ENCODE measurements at regions not wholly inside any gene's neighbourhood (a gene's known extent, or its start where the extent isn't known, plus 50 kb on each side); places are given as distances from the start of the nearest gene placed in this dataset.

DNA sequence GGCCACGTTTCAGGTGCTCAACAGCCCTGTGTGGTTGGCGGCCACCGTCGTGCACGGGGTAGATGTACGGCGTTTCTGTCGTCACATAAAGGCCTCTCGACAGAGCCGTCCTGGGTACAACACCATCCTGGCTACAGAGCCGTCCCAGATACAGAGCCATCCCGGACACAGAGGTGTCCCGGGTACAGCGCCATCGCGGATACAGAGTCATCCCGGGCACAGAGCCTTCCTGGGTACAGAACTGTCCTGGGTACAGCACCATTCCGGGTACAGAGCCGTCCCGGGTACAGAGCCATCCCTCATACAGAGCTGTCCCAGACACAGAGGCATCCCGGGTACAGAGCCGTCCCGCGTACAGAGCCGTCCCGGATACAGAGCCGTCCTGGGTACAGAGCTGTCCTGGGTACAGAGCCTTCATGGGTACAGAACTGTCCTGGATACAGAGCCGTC is 222.7 kb upstream of the SOX1 start:
- Mint-ChIP-seq H3K9me3 (peaks cover 0 to 8% (median 3%) of the 10 kb centered on the region in 3 donors), H3K36me3 (no peaks in the 10 kb centered on the region), H3K27ac (no peak overlapping the region), H3K4me1 (no peaks in the 10 kb centered on the region), H3K4me3 (no peak overlapping the region), H3K27me3 (no peaks in the 10 kb centered on the region)

DNA sequence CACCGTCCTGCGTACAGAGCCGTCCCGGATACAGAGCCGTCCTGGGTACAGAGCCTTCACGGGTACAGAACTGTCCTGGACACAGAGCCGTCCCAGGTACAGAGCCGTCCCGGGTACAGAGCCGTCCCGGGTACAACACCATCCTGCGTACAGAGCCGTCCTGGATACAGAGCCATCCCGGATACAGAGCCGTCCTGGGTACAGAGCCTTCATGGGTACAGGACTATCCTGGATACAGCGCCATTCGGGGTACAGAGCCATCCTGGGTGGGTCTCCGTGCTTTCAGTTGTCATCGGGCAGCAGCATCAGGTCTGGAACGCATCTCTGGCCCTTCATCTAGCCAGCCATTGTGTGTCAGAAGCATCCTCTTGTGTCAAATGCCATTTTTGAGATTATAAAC is 222.3 kb upstream of the SOX1 start:
- Mint-ChIP-seq H3K4me3 (no peak overlapping the region), H3K9me3 (peaks cover 0 to 8% (median 3%) of the 10 kb centered on the region in 3 donors), H3K27me3 (no peaks in the 10 kb centered on the region), H3K4me1 (no peaks in the 10 kb centered on the region), H3K36me3 (no peaks in the 10 kb centered on the region), H3K27ac (no peak overlapping the region)

DNA sequence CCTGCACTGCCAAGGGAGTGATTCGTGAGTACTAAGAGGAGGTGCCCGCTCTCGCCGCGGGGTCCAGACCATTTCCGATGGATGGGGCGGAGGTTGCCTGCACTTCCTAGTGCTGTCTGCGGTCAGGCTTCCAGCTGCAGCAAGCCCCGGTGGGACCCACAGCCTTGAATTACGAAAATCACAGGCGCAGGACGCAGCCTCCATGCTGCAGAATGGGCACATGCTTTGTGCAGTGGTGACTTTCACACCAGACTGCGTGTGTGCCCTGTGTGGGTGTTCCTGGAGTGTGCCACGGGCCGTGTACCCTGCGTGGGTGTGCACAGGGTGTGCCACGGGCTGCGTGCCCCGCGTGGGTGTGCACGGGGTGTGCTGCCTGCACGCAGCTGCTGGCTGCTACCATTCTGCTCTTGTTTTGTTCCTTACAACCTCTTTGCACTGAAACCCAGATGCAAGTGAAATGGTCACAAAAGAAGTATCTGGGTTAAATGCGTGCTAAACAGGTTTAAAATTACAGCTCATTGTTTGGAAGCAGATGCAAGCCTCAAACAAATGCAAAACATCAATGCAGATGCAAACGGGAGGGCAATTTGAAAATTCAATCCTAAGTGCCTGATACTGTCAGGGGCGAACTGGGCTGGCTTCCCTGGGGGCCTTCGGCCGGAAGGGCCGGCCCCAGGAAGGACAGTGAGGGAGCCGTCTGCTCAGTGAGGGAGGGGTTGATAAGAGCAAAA is 221.2 kb upstream of the SOX1 start:
- Mint-ChIP-seq H3K27ac (no peak overlapping the region), H3K4me1 (no peaks in the 10 kb centered on the region), H3K27me3 (no peaks in the 10 kb centered on the region), H3K9me3 (peaks cover 0 to 8% (median 3%) of the 10 kb centered on the region in 3 donors), H3K4me3 (no peak overlapping the region), H3K36me3 (no peaks in the 10 kb centered on the region)

DNA sequence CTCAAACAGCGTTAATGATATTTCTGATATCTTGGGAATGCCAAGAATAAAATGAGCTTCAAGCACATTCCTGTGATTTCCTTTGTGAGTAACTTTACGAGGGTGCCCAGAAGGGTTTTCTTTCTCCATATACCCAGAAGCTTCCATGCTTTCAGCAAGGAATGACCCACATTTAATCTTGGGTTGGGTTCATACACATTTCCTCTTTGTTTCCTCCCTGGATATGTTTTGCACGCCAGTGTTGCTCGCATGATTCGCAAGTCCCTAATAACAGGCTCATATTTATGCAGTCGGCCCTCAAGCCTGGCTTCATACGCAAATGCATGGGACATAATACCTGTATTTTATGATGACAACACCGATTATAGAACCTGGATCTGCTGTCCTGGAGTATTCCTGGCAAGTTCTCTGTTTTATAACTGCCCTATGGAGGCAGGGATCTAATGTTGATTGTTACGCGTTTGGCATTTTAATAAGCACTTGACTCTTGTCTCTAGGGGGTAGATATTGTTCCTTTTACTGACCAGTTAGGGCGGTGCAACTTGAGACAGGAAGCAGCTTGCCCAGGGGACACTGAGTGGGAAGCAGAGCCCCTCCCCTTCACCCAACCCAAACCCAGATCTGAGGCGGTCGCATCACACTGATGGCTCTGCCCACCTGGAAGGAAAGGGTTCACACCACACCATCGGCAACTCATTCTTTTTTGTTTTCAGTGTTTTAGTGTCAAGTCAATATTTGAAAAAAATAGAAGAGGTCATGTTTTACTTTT is 220.4 kb upstream of the SOX1 start:
- Mint-ChIP-seq H3K9me3 (peaks cover 0 to 8% (median 3%) of the 10 kb centered on the region in 3 donors), H3K36me3 (no peaks in the 10 kb centered on the region), H3K4me1 (no peaks in the 10 kb centered on the region), H3K27me3 (no peaks in the 10 kb centered on the region), H3K4me3 (no peak overlapping the region), H3K27ac (no peak overlapping the region)

DNA sequence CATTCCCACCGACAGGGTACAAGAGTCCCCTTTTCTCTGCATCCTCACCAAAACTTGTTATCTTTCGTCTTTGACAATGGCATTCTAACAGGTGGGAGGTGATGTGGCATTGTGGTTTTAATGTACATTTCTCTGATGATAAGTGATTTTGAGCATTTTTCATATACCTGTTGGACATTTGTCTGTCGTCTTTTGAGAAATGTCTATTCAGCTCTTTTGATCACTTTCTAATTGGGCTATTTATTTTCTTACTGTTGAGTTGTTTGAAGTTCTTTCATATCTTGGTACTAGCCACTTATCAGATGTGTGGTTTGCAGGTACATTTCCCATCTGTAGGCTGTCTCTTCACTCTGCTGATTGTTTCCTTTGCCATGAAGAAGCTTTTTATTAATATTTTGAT is 219.0 kb upstream of the SOX1 start:
- Mint-ChIP-seq H3K4me1 (no peaks in the 10 kb centered on the region), H3K9me3 (peaks cover 0 to 8% (median 3%) of the 10 kb centered on the region in 3 donors), H3K36me3 (no peaks in the 10 kb centered on the region), H3K27ac (no peak overlapping the region), H3K4me3 (no peak overlapping the region), H3K27me3 (no peaks in the 10 kb centered on the region)

DNA sequence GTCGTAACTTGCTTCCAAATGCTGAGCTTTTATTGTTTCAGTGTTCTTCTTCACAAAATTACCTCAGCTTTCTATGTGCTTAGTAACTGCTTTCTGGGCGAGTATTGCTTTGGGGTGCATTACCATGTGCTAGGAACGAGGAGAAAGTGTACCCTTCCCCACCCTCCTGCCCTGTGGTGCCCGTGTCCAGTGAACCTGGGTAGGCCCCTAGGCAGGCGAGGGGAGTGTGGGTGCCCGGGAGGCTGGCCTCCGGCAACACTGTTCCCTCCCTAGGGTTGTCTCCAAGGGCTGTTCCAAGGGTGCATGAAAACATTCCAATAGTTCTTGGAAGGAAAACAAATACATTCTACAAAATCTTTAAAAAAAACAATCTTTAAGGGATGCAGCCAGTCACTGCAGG is 216.5 kb upstream of the SOX1 start:
- Mint-ChIP-seq H3K36me3 (no peaks in the 10 kb centered on the region), H3K27ac (no peak overlapping the region), H3K4me3 (no peak overlapping the region), H3K4me1 (no peaks in the 10 kb centered on the region), H3K9me3 (peaks cover 0 to 8% (median 3%) of the 10 kb centered on the region in 3 donors), H3K27me3 (no peaks in the 10 kb centered on the region)

DNA sequence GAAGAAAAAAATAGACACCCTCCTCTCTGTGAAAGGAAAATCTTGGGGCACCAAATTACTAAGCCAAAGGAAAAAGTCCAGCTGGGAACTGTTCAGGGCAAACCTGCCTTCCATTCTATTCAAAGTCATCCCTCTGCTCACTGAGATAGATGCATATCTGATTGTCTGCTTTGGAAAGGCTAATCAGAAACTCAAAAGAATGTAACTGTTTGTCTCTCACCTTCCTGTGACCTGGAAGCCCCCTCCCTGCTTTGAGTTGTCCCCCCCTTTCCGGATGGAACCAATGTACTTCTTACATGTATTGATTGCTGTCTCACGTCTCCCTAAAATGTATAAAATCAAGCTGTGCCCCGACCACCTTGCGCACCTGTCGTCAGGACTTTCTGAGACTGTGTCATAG is 216.0 kb upstream of the SOX1 start:
- Mint-ChIP-seq H3K27ac (no peak overlapping the region), H3K4me3 (no peak overlapping the region), H3K4me1 (no peaks in the 10 kb centered on the region), H3K36me3 (peaks cover 2% of the 10 kb centered on the region), H3K9me3 (peaks cover 0 to 8% (median 3%) of the 10 kb centered on the region in 3 donors), H3K27me3 (no peaks in the 10 kb centered on the region)

DNA sequence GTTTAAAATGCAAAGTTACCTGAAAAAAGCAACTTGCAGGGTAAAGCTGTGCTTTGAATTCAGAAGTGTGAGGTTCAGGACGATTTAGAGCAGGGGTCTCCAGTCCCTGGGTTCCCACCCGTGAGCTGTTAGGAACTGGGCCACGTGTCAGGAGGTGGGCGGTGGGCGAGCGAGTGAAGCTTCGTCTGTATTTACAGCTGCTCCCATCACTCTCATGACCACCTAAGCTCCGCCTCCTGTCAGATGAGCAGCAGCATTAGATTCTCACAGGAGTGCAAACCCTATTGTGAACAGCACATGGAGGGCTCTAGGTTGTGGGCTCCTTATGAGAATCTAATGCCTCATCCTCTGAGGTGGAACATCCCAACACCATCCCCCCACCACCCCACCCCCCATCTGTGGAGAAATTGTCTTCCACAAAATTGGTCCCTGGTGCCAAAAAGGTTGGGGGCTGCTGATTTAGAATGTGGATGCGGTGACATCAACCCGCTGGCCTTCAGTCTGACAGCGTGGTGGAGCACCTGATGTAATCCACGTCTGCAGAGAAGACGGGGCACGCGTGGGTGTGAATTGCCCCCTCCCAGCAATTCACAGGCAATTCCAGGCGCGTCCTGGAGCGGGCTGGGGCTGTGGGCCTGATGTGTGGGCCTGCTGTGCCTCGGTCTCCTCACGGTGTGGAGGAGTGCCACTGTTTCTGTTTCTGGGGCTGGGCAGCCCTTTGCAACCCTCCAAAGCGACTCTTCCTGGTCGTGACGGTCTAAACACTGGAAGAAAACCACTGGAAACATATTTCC is 214.0 kb upstream of the SOX1 start:
- H3K4me1 Mint-ChIP-seq: no peaks in the 10 kb centered on the region
- H3K27ac Mint-ChIP-seq: no peak overlapping the region
- peak overlapping the region in 1 of 4 donors; percentile 8 for H3K4me3 Mint-ChIP-seq
- peaks cover 0 to 5% (median 5%) of the 10 kb centered on the region in 3 donors for H3K9me3 Mint-ChIP-seq
- H3K27me3 Mint-ChIP-seq: no peaks in the 10 kb centered on the region
- peaks cover 2% of the 10 kb centered on the region for H3K36me3 Mint-ChIP-seq

DNA sequence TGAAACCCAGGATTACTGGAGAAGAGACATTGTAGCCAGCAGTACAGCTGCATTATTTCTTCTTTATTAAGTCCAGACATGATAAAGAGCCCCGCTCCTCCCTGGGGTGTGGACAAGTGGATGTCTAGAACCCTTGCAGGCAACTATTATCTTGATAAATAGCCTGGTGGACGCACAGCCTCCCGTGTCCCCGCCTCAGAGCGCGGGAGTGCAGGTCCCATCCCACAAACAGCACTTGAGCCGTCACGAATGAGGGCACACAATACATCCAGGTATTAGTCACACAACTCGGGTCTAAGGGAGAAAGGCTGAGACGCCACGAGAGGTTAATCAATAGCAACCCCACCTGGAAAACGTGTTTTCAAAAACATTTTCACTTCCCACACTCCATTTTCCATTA is 213.2 kb upstream of the SOX1 start:
- Mint-ChIP-seq H3K9me3 (peaks cover 0 to 2% (median 0%) of the 10 kb centered on the region in 3 donors), H3K4me3 (no peak overlapping the region), H3K4me1 (no peaks in the 10 kb centered on the region), H3K27me3 (no peaks in the 10 kb centered on the region), H3K36me3 (peaks cover 2% of the 10 kb centered on the region), H3K27ac (no peak overlapping the region)

DNA sequence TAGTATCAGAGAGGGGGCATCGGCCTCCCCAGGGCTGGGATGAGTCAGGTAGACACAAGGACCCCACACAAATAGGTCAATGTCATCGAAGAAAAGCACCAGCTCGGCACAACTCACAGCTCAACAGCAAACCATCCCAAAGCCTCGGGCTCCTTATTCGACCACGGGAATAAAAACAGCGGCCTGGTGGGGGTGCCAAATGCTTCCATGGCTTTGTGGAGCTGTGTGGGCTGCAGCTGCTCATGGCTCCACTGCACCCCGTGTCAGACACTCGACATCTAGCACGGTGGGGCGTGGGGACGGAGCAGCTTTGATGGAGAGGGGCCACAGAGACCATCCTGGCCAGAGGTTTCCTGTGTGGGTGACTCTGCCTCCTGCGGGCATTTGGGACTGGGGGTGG is 212.5 kb upstream of the SOX1 start:
- H3K27me3 Mint-ChIP-seq: no peaks in the 10 kb centered on the region

DNA sequence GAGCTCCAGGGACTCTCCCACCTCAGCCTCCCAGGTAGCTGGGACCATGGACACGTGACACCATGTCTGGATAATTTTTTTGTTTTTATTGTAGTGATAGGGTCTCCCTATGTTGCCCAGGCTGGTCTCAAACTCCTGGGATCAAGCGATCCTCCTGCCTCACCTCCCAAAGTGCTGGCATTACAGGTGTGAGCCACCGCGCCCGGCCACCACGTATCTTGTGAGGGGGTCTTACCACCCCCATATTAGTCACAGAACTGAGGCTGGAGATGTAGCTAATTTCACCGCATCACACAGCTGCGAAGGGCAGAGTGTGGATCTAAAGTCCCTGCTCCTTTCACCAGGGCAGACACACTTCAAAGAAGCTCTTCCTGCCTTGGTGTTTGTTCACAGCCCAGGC is 211.8 kb upstream of the SOX1 start:
- H3K9me3 Mint-ChIP-seq: peaks cover 0 to 2% (median 0%) of the 10 kb centered on the region in 3 donors
- no peaks in the 10 kb centered on the region for H3K4me1 Mint-ChIP-seq
- H3K27me3 Mint-ChIP-seq: no peaks in the 10 kb centered on the region
- no peak overlapping the region for H3K27ac Mint-ChIP-seq
- no peak overlapping the region for H3K4me3 Mint-ChIP-seq
- peaks cover 2% of the 10 kb centered on the region for H3K36me3 Mint-ChIP-seq

More for the DNA sequence above, 212.5 kb upstream of the SOX1 start:
- Mint-ChIP-seq H3K4me3 (no peak overlapping the region), H3K27ac (no peak overlapping the region), H3K4me1 (no peaks in the 10 kb centered on the region), H3K36me3 (peaks cover 2% of the 10 kb centered on the region), H3K9me3 (peaks cover 0 to 2% (median 0%) of the 10 kb centered on the region in 3 donors)

DNA sequence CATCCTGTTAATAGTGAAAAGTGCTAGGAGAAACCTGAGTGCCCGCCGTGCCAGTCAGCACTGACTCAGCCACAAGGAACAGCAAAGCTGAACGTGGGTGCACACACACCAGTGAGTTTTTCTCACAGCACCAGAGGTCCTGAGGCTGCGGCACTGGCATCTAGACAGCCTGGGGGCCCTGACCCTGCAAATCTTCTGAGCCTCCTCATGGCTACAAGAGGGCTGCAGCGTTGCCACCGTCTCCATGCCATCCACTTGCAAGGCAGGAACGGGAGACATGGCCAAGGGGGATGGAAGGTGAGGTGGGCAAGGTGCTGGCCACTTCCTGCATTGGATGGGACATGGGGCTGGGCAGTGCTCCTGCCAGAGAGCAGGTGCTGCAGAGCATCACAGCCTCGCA is 211.2 kb upstream of the SOX1 start:
- Mint-ChIP-seq H3K4me3 (no peak overlapping the region), H3K36me3 (peaks cover 2% of the 10 kb centered on the region), H3K27ac (no peak overlapping the region), H3K4me1 (no peaks in the 10 kb centered on the region), H3K9me3 (peaks cover 2 to 5% (median 2%) of the 10 kb centered on the region in 3 donors), H3K27me3 (no peaks in the 10 kb centered on the region)

DNA sequence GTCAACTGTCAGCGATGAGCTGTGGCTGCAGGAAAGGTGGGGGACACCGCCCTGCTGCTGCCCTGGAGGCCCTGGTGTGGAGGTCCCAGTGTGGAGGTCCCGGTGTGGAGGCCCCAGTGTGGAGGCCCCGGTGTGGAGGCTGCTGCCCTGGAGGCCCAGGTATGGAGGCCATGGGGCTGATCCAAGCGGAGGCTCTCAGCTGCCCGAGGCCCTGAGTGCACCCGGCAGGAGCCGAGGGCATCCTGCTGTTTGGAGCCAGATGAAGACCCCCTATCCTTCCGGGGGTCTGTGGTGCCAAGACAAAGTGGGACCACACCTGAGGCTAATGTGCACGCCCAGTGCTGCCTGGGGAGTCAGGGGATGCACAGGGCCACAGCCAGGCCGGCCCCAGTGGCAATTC is 210.4 kb upstream of the SOX1 start:
- peaks cover 2 to 7% (median 2%) of the 10 kb centered on the region in 3 donors for H3K9me3 Mint-ChIP-seq
- H3K27me3 Mint-ChIP-seq: peaks cover 2% of the 10 kb centered on the region
- H3K27ac Mint-ChIP-seq: no peak overlapping the region
- no peak overlapping the region for H3K4me3 Mint-ChIP-seq
- no peaks in the 10 kb centered on the region for H3K4me1 Mint-ChIP-seq
- peaks cover 2% of the 10 kb centered on the region for H3K36me3 Mint-ChIP-seq

DNA sequence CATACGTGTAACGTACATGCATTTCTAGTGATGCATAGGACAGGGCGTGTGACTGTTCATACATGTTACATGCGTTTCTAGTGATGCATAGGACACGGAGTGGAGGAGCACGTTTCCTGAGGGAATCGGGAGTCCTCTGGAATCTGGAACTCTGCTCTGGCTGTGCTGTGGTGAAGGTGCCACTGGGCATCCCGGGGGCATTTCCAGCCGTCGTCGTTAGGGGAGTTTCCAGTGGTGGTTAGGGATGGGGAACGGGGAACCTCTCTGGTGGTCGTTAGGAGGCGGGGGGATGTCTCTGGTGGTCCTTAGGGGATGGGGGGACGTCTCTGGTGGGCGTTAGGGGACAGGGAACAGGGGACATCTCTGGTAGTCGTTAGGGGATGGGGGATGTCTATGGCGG is 209.6 kb upstream of the SOX1 start:
- no peaks in the 10 kb centered on the region for H3K4me1 Mint-ChIP-seq
- peaks cover 2 to 7% (median 2%) of the 10 kb centered on the region in 3 donors for H3K9me3 Mint-ChIP-seq
- peaks cover 2% of the 10 kb centered on the region for H3K27me3 Mint-ChIP-seq
- H3K27ac Mint-ChIP-seq: no peak overlapping the region
- H3K36me3 Mint-ChIP-seq: peaks cover 2% of the 10 kb centered on the region
- no peak overlapping the region for H3K4me3 Mint-ChIP-seq

All from IgD-negative memory B cell (primary cell).